ENCODE measurements at regions not wholly inside any gene's neighbourhood (a gene's known extent, or its start where the extent isn't known, plus 50 kb on each side); places are given as distances from the start of the nearest gene placed in this dataset.

DNA sequence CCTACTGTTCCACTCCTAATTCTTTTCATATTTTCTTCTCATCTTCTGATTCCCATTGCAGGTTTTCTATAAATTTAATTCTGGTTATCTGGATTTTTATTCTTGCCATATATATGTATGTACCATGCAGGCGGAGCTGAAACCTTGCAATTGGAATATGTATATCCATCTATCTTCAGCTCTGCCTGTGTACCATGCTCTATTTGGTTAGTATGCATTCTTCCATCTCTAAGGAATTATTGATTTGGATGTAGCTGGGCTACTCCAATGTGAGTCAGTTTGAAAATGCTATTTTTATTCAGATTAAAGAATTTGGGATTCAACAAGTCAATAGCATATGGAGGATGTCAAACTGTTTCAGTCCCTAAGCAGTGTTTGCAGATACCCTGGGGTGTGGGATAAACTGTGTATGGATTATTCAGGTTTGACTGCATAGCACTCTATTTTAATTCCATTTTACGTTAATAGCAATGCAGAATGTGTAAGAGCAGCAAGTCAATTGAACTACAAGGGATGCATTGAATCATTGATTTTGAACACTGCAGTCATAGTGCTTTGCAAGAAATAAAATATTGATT is 528.1 kb upstream of the FZD8 start:
- H3K36me3 Mint-ChIP-seq (ENCODE audit: low read depth): peaks cover 2% of the 10 kb centered on the region
- H3K4me1 Mint-ChIP-seq (ENCODE audit: low read depth): peaks cover 45% of the 10 kb centered on the region
- no peak for TF ChIP-seq CTCF (IDR thresholded peaks at IDR 0.05)
- H3K27me3 Mint-ChIP-seq (ENCODE audit: low read depth): no peaks in the 10 kb centered on the region
- no peak overlapping the region for H3K4me3 Mint-ChIP-seq (ENCODE audit: unreplicated experiment)
- no peak overlapping the region for H3K27ac Mint-ChIP-seq (ENCODE audit: unreplicated experiment)
- H3K9me3 Mint-ChIP-seq (ENCODE audit: low read depth): no peaks in the 10 kb centered on the region
- DNase-seq (ENCODE audit: low spot score): no peak

DNA sequence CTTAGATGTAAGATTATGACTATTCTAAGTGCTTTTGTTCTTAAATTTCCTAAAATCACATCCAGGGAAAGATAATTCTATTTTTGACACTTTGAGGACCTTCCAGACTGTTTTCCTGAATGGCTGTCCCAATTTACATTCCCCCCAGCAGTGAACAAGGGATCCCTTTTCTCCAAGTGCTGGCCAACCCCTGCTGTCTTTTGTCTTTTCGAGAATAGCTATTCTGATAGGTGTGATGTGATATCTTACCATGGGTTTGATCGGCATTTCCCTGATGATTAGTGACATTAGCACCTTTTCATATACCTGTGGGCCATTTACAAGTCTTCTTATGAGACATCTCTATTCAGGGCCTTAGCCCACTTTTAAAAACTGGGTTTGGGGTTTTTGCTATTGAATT is 526.7 kb upstream of the FZD8 start:
- H3K9me3 Mint-ChIP-seq (ENCODE audit: low read depth): peaks cover 4% of the 10 kb centered on the region
- H3K4me3 Mint-ChIP-seq (ENCODE audit: unreplicated experiment): no peak overlapping the region
- no peak for TF ChIP-seq CTCF (IDR thresholded peaks at IDR 0.05)
- no peaks in the 10 kb centered on the region for H3K36me3 Mint-ChIP-seq (ENCODE audit: low read depth)
- H3K4me1 Mint-ChIP-seq (ENCODE audit: low read depth): peaks cover 36% of the 10 kb centered on the region
- DNase-seq (ENCODE audit: low spot score): no peak
- no peak overlapping the region for H3K27ac Mint-ChIP-seq (ENCODE audit: unreplicated experiment)
- H3K27me3 Mint-ChIP-seq (ENCODE audit: low read depth): no peaks in the 10 kb centered on the region

- no peak for DNase-seq (ENCODE audit: low spot score)
- Mint-ChIP-seq H3K36me3 (ENCODE audit: low read depth) (no peaks in the 10 kb centered on the region), H3K4me1 (ENCODE audit: low read depth) (no peaks in the 10 kb centered on the region), H3K27ac (ENCODE audit: unreplicated experiment) (no peak overlapping the region), H3K4me3 (ENCODE audit: unreplicated experiment) (no peak overlapping the region), H3K9me3 (ENCODE audit: low read depth) (peaks cover 4% of the 10 kb centered on the region), H3K27me3 (ENCODE audit: low read depth) (no peaks in the 10 kb centered on the region)
- TF ChIP-seq CTCF (IDR thresholded peaks at IDR 0.05): no peak
Measured at GRCh38 chr10:36164556-36165504, 522.7 kb upstream of the FZD8 start.

DNA sequence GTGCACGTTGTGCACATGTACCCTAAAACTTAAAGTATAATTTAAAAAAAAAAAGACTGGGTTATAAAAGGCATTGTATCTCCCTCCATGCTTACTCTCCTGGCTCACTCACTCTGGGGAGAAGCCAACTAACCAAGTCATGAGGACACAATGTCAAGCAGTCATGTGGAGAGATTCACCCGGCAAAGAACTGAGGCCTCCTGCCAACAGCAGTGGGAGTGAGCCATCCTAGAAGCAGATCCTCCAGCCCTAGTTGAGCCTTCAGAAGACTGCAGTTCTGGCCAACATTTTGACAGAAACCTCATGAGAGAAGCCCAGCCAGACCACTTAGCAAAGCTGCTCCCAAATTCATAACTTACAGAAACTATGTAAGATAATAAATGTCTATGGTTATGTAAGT is 521.7 kb upstream of the FZD8 start:
- no peak for TF ChIP-seq CTCF (IDR thresholded peaks at IDR 0.05)
- H3K27ac Mint-ChIP-seq (ENCODE audit: unreplicated experiment): no peak overlapping the region
- no peak overlapping the region for H3K4me3 Mint-ChIP-seq (ENCODE audit: unreplicated experiment)
- DNase-seq (ENCODE audit: low spot score): no peak
- H3K36me3 Mint-ChIP-seq (ENCODE audit: low read depth): no peaks in the 10 kb centered on the region
- H3K4me1 Mint-ChIP-seq (ENCODE audit: low read depth): no peaks in the 10 kb centered on the region
- H3K27me3 Mint-ChIP-seq (ENCODE audit: low read depth): no peaks in the 10 kb centered on the region
- peaks cover 4% of the 10 kb centered on the region for H3K9me3 Mint-ChIP-seq (ENCODE audit: low read depth)

DNA sequence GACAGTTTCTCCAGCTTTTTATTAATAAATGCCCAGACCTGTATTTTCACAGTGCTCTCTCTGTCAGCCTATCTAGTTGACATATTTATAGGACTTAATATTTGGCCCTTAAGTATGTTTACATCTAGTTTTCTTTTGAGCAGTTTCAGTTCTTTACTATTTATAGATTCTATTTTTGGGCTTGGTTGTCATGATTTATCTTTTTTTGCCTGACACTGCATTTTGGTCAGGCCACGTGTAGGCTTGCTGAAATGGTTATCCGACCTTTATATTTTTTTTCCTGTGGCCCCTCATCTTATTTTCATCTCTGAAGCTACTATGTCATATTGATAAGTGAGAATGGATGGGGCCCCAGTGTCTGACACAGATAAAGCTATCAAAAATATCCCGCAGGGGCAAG is 515.4 kb upstream of the FZD8 start:
- Mint-ChIP-seq H3K27me3 (ENCODE audit: low read depth) (no peaks in the 10 kb centered on the region), H3K9me3 (ENCODE audit: low read depth) (no peaks in the 10 kb centered on the region), H3K4me1 (ENCODE audit: low read depth) (no peaks in the 10 kb centered on the region), H3K36me3 (ENCODE audit: low read depth) (no peaks in the 10 kb centered on the region), H3K27ac (ENCODE audit: unreplicated experiment) (no peak overlapping the region), H3K4me3 (ENCODE audit: unreplicated experiment) (no peak overlapping the region)
- no peak for DNase-seq (ENCODE audit: low spot score)
- no peak for TF ChIP-seq CTCF (IDR thresholded peaks at IDR 0.05)

Measured in chondrocyte (in vitro differentiated cells).